ENCODE measurements at regions not wholly inside any gene's neighbourhood (a gene's known extent, or its start where the extent isn't known, plus 50 kb on each side); places are given as distances from the start of the nearest gene placed in this dataset.

DNA sequence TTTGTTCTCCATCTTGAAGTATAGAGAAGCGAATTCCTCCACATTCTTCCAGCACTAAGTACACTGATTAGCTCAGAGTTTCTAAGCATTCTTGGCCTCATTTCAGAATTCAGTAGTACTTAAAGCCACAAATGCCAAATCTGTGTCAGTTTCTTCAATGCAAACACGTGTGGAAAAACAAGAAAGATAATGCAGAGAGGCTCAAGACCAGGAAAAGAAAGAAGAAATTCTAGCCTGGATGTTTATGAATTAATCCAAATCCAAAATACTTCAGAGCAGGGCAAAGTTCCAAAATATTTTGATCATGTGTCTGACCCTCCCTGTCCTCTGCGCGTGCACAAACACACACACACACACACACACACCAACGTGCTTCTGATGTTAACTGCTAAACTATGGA, 457.6 kb downstream of the SLCO4C1 start:
- H3K9me3 ChIP-seq (ENCODE audit: control insufficient read depth, low read length): no peaks in the 10 kb centered on the region
- TF ChIP-seq, protein P1, sequence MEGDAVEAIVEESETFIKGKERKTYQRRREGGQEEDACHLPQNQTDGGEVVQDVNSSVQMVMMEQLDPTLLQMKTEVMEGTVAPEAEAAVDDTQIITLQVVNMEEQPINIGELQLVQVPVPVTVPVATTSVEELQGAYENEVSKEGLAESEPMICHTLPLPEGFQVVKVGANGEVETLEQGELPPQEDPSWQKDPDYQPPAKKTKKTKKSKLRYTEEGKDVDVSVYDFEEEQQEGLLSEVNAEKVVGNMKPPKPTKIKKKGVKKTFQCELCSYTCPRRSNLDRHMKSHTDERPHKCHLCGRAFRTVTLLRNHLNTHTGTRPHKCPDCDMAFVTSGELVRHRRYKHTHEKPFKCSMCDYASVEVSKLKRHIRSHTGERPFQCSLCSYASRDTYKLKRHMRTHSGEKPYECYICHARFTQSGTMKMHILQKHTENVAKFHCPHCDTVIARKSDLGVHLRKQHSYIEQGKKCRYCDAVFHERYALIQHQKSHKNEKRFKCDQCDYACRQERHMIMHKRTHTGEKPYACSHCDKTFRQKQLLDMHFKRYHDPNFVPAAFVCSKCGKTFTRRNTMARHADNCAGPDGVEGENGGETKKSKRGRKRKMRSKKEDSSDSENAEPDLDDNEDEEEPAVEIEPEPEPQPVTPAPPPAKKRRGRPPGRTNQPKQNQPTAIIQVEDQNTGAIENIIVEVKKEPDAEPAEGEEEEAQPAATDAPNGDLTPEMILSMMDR (IDR thresholded peaks at IDR 0.05): no peak
- H3K27me3 ChIP-seq (ENCODE audit: control insufficient read depth, insufficient read depth, low read length): no peaks in the 10 kb centered on the region
- H3K27ac ChIP-seq: no peak overlapping the region
- no peaks in the 10 kb centered on the region for H3K4me1 ChIP-seq
- H3K4me2 ChIP-seq (ENCODE audit: low read length): no peak overlapping the region
- no peaks in the 10 kb centered on the region for H3K79me2 ChIP-seq
- no peak overlapping the region for H3K9ac ChIP-seq
- H3K36me3 ChIP-seq (ENCODE audit: control insufficient read depth, insufficient read depth, low read length): no peaks in the 10 kb centered on the region
- H2AFZ ChIP-seq: no peak overlapping the region
- H3K4me3 ChIP-seq (ENCODE audit: low read depth, low read length): no peak overlapping the region

DNA sequence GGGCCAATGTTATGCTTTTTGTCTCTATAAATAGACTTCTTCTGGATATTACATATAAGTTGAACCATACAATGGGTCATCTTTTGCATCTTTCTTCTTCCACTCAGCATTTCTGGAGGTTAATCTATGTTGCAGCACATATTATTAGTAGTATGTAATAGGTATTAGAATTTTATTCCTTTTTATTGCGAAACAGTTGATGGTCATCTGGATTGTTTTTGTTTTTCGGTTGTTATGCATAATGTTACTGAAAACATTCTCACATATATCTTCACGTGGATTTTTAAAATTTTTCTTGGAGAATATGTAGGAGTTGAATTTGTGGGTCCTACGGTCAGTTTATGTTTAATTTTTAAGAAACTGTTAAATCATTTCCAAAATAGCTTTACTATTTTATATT, 466.8 kb downstream of the SLCO4C1 start:
- H3K27me3 ChIP-seq (ENCODE audit: control insufficient read depth, insufficient read depth, low read length): no peaks in the 10 kb centered on the region
- TF ChIP-seq, protein P1 (IDR thresholded peaks at IDR 0.05): no peak
- no peak overlapping the region for H3K9ac ChIP-seq
- no peaks in the 10 kb centered on the region for H3K36me3 ChIP-seq (ENCODE audit: control insufficient read depth, insufficient read depth, low read length)
- no peaks in the 10 kb centered on the region for H3K4me1 ChIP-seq
- no peak overlapping the region for H2AFZ ChIP-seq
- H3K4me3 ChIP-seq (ENCODE audit: low read depth, low read length): no peak overlapping the region
- no peaks in the 10 kb centered on the region for H3K79me2 ChIP-seq
- no peak overlapping the region for H3K4me2 ChIP-seq (ENCODE audit: low read length)
- no peaks in the 10 kb centered on the region for H3K9me3 ChIP-seq (ENCODE audit: control insufficient read depth, low read length)
- H3K27ac ChIP-seq: no peak overlapping the region

DNA sequence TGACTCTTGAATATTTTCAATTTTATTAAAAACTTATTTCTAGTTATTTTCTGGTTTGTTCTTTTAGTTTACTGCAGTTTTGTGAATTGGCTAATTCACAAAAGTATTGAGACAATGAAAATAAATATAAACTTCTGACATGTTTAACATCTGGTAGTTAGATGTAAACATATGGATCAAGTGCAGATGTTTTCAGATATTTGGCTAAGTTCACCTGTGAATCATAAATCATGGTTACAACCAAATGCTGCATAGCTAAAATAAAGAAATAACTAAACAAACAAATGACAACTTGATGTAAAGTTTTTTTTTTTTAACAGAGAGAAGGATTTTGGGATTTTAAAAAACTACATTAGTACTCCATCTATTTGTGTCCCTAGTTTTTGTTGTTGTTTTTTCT, 484.6 kb downstream of the SLCO4C1 start:
- Histone ChIP-seq H3K4me1 (no peaks in the 10 kb centered on the region), H3K9me3 (ENCODE audit: control insufficient read depth, low read length) (no peaks in the 10 kb centered on the region), H2AFZ (no peak overlapping the region), H3K36me3 (ENCODE audit: control insufficient read depth, insufficient read depth, low read length) (no peaks in the 10 kb centered on the region), H3K4me3 (ENCODE audit: low read depth, low read length) (no peak overlapping the region), H3K4me2 (ENCODE audit: low read length) (no peak overlapping the region), H3K27me3 (ENCODE audit: control insufficient read depth, insufficient read depth, low read length) (no peaks in the 10 kb centered on the region), H3K9ac (no peak overlapping the region), H3K79me2 (no peaks in the 10 kb centered on the region), H3K27ac (no peak overlapping the region)
- TF ChIP-seq, protein P1 (IDR thresholded peaks at IDR 0.05): no peak

DNA sequence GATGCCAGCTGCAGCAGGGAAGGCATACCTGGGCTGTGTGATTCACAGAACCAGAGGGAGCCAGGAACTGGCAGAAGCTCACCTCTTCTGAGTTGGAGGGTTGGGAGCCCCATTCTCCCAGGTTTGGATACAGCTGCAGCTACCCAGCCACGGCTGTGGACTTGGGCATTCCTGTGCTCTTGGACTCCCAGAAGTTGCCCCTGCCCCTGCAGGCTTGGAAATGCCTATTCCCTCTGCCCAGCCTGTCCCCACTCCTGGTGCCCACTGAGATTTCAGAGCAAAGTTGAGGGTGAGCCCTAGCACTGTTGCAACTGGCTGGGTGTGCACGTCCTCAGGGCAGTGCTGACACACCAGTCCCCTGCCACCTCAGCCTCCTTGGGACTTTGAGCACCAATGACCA, 489.7 kb downstream of the SLCO4C1 start:
- no peak overlapping the region for H3K27ac ChIP-seq
- no peaks in the 10 kb centered on the region for H3K4me1 ChIP-seq
- no peak overlapping the region for H2AFZ ChIP-seq
- H3K9me3 ChIP-seq (ENCODE audit: control insufficient read depth, low read length): no peaks in the 10 kb centered on the region
- H3K4me2 ChIP-seq (ENCODE audit: low read length): no peak overlapping the region
- H3K9ac ChIP-seq: no peak overlapping the region
- no peak overlapping the region for H3K4me3 ChIP-seq (ENCODE audit: low read depth, low read length)
- TF ChIP-seq, protein P1 (IDR thresholded peaks at IDR 0.05): no peak
- H3K27me3 ChIP-seq (ENCODE audit: control insufficient read depth, insufficient read depth, low read length): no peaks in the 10 kb centered on the region
- no peaks in the 10 kb centered on the region for H3K79me2 ChIP-seq
- H3K36me3 ChIP-seq (ENCODE audit: control insufficient read depth, insufficient read depth, low read length): no peaks in the 10 kb centered on the region

DNA sequence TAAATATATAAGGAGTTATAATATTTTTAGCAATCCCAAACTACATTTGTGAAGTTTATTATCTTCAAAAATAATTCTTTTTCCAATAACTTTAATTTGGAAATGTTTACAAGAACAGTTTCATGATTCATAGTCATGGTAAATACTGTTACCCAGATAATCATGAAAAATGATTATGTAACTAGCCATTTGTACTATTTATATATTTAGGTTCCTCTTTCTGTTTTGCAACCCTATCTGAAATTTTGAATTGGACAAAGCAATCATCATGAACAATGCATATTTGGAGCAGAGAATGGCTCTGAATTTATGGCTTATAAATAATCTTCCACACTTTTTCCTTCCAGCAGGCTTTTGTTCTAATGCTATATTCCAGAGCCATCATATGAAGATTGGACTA, 499.7 kb downstream of the SLCO4C1 start:
- no peaks in the 10 kb centered on the region for H3K27me3 ChIP-seq (ENCODE audit: control insufficient read depth, insufficient read depth, low read length)
- H3K9me3 ChIP-seq (ENCODE audit: control insufficient read depth, low read length): no peaks in the 10 kb centered on the region
- H3K79me2 ChIP-seq: no peaks in the 10 kb centered on the region
- no peak overlapping the region for H3K4me3 ChIP-seq (ENCODE audit: low read depth, low read length)
- no peak overlapping the region for H2AFZ ChIP-seq
- H3K9ac ChIP-seq: no peak overlapping the region
- H3K4me2 ChIP-seq (ENCODE audit: low read length): no peak overlapping the region
- H3K27ac ChIP-seq: no peak overlapping the region
- no peaks in the 10 kb centered on the region for H3K36me3 ChIP-seq (ENCODE audit: control insufficient read depth, insufficient read depth, low read length)
- no peaks in the 10 kb centered on the region for H3K4me1 ChIP-seq
- TF ChIP-seq, protein P1 (IDR thresholded peaks at IDR 0.05): no peak
